H1 (cell line): ENCODE measurements at regions not wholly inside any gene's neighbourhood (a gene's known extent, or its start where the extent isn't known, plus 50 kb on each side); places are given as distances from the start of the nearest gene placed in this dataset.

ENCODE experiments used
- BRCA1 ChIP-seq: IDR thresholded peaks from 2 replicates; pipeline ENCODE4 v1.6.1; 2012; ENCODE audit warnings: low read depth, low read length, improper control_type of control experiment
- CTBP2 ChIP-seq: IDR thresholded peaks from 2 replicates; pipeline ENCODE4 v1.7.0; 2011; ENCODE audit warnings: borderline replicate concordance, mild to moderate bottlenecking, moderate library complexity, mixed read lengths, low read length; ENCODE audit not compliant: insufficient read depth, insufficient read length
- EGR1 ChIP-seq: IDR thresholded peaks from 2 replicates; pipeline ENCODE4 v1.6.1; 2011; ENCODE audit warnings: low read depth, low read length, borderline replicate concordance
- NRF1 ChIP-seq: IDR thresholded peaks from 2 replicates; pipeline ENCODE4 v1.6.1; 2011; ENCODE audit warnings: mild to moderate bottlenecking, low read depth, low read length, improper control_type of control experiment
- RNF2 ChIP-seq: fragments of 200-900, 300-1000 bp; sonication (generic); IDR thresholded peaks from 2 replicates; pipeline ENCODE4 v1.7.1; 2016; ENCODE audit warnings: borderline replicate concordance, low read depth, mild to moderate bottlenecking, antibody characterized with exemption, low read length; ENCODE audit not compliant: poor library complexity, severe bottlenecking; ENCODE audit errors: missing control alignments
- SUZ12 ChIP-seq: fragments of 200-600 bp; sonication (generic); IDR thresholded peaks from 2 replicates; pipeline ENCODE4 v1.6.1; 2012; ENCODE audit warnings: mild to moderate bottlenecking, inconsistent platforms, low read length, moderate library complexity, mixed read lengths
- TF ChIP-seq, protein P1 (sequence below), 3 experiments: IDR thresholded peaks; 1 replicate in 2 of 3; 2 replicates in 1 of 3; pipeline versions ENCODE4 v1.5.1 to v1.6.1; 2011; ENCODE audit warnings: low read length in 3 of 3, mild to moderate bottlenecking in 3 of 3, inconsistent platforms in 2 of 3, low read depth in 1 of 3, moderate library complexity in 1 of 3; ENCODE audit not compliant: insufficient read depth in 1 of 3; ENCODE audit errors: control extremely low read depth in 1 of 3

DNA sequence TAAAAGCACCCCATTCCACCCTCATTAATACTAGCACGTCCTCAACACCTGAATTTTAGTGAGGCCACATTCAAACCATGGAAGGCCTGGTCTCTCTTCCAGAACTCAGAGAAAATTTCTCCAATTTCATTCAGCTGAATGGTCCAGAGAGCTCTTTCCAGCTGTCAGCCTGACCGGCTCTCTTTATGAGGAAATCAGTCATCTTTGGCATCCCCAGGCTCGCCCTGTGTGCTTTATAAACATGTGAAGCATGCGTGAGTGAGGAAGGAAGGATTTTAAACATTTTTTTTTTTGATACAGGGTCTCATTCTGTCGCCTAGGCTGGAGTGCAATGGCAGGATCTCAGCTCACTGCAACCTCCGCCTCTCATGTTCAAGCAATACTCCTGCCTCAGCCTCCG, 1812.9 kb upstream of the TENM3 start (continued):
- TF ChIP-seq, protein P1, sequence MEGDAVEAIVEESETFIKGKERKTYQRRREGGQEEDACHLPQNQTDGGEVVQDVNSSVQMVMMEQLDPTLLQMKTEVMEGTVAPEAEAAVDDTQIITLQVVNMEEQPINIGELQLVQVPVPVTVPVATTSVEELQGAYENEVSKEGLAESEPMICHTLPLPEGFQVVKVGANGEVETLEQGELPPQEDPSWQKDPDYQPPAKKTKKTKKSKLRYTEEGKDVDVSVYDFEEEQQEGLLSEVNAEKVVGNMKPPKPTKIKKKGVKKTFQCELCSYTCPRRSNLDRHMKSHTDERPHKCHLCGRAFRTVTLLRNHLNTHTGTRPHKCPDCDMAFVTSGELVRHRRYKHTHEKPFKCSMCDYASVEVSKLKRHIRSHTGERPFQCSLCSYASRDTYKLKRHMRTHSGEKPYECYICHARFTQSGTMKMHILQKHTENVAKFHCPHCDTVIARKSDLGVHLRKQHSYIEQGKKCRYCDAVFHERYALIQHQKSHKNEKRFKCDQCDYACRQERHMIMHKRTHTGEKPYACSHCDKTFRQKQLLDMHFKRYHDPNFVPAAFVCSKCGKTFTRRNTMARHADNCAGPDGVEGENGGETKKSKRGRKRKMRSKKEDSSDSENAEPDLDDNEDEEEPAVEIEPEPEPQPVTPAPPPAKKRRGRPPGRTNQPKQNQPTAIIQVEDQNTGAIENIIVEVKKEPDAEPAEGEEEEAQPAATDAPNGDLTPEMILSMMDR (IDR thresholded peaks at IDR 0.05; ENCODE audit: control extremely low read depth in 1 of 3, insufficient read depth in 1 of 3, low read depth in 1 of 3, low read length in 3 of 3) = no peak
- TF ChIP-seq SUZ12 (no peak), CTBP2 (no peak), BRCA1 (no peak), EGR1 (no peak), NRF1 (no peak), RNF2 (no peak)
